Endodermal cell (in vitro differentiated cells): ENCODE measurements at regions not wholly inside any gene's neighbourhood (a gene's known extent, or its start where the extent isn't known, plus 50 kb on each side); places are given as distances from the start of the nearest gene placed in this dataset.

Experiments
- DNase-seq: peaks from one replicate; pipeline ENCODE4 v3.0.0-alpha.2; 2017
- H3K27ac ChIP-seq: 2 replicates; pipeline ENCODE4 v1.5.1; 2013; ENCODE audit warnings: mild to moderate bottlenecking, low read depth, low read length, moderate library complexity
- H3K27me3 ChIP-seq: 2 replicates; pipeline ENCODE4 v1.6.1; 2013; ENCODE audit warnings: mild to moderate bottlenecking, low read length, moderate library complexity; ENCODE audit not compliant: insufficient read depth, control insufficient read depth, poor library complexity, severe bottlenecking
- H3K36me3 ChIP-seq: 2 replicates; pipeline ENCODE4 v1.7.0; 2013; ENCODE audit warnings: mild to moderate bottlenecking, low read length, moderate library complexity; ENCODE audit not compliant: control insufficient read depth, insufficient read depth
- H3K4me1 ChIP-seq: one replicate; pipeline ENCODE4 v1.7.0; 2013; ENCODE audit warnings: low read length; ENCODE audit not compliant: control insufficient read depth, insufficient read depth
- H3K4me3 ChIP-seq: 2 replicates; pipeline ENCODE4 v1.5.1; 2013; ENCODE audit warnings: mild to moderate bottlenecking, low read length, moderate library complexity
- H3K9ac ChIP-seq: 2 replicates; pipeline ENCODE4 v1.6.1; 2013; ENCODE audit warnings: mild to moderate bottlenecking, low read length, moderate library complexity; ENCODE audit not compliant: poor library complexity, severe bottlenecking; ENCODE audit errors: extremely low read depth
- H3K9me3 ChIP-seq: 2 replicates; pipeline ENCODE4 v1.6.1; 2013; ENCODE audit warnings: mild to moderate bottlenecking, low read length, moderate library complexity; ENCODE audit not compliant: control insufficient read depth
- H3K27ac Mint-ChIP-seq: 2 replicates; pipeline ENCODE4 v1.8.0; 2020; ENCODE audit warnings: mixed read lengths
- H3K27me3 Mint-ChIP-seq: 2 replicates; pipeline ENCODE4 v1.8.0; 2021; ENCODE audit warnings: mild to moderate bottlenecking, mixed read lengths; ENCODE audit not compliant: insufficient read depth
- H3K36me3 Mint-ChIP-seq: 2 replicates; pipeline ENCODE4 v1.8.0; 2020; ENCODE audit warnings: low read depth, mixed read lengths
- H3K4me1 Mint-ChIP-seq: 2 replicates; pipeline ENCODE4 v1.8.0; 2020; ENCODE audit warnings: mixed read lengths
- H3K4me3 Mint-ChIP-seq: 2 replicates; pipeline ENCODE4 v1.8.0; 2020; ENCODE audit warnings: mild to moderate bottlenecking, moderate library complexity, mixed read lengths
- H3K9me3 Mint-ChIP-seq: 2 replicates; pipeline ENCODE4 v1.8.0; 2020; ENCODE audit warnings: mild to moderate bottlenecking, mixed read lengths
- WGBS, 2 experiments: methylation state at CpG; one replicate each; pipeline versions ENCODE4 v1.1.5 to v1.1.7; 2013; ENCODE audit warnings: missing lambda C conversion rate in 2 of 2, mixed read lengths in 1 of 2; ENCODE audit not compliant: insufficient coverage in 1 of 2, insufficient read length in 1 of 2; 5-methylcytosine and 5-hydroxymethylcytosine counted together
- TF ChIP-seq, protein P1 (sequence below): fragments of 200-600 bp; sonication (generic); conservative IDR thresholded peaks from 2 replicates; pipeline ENCODE4 v1.5.0; 2021; ENCODE audit warnings: antibody characterized with exemption, mild to moderate bottlenecking

- Mint-ChIP-seq H3K4me3 (no peak overlapping the region), H3K27me3 (no peaks in the 10 kb centered on the region), H3K27ac (peak overlapping the region; percentile 56), H3K4me1 (peaks cover 20% of the 10 kb centered on the region), H3K36me3 (peaks cover 16% of the 10 kb centered on the region), H3K9me3 (no peaks in the 10 kb centered on the region)
- no peaks in the 10 kb centered on the region for H3K27me3 ChIP-seq
- no peak overlapping the region for H3K4me3 ChIP-seq
- WGBS, 2 experiments, result 90 to 100% methylated on average over 4 to 9 of the region's 11 CpGs
- no peak overlapping the region for H3K27ac ChIP-seq
- H3K9ac ChIP-seq, result no peak overlapping the region
- H3K36me3 ChIP-seq, result peaks cover 4% of the 10 kb centered on the region
- TF ChIP-seq, protein P1, sequence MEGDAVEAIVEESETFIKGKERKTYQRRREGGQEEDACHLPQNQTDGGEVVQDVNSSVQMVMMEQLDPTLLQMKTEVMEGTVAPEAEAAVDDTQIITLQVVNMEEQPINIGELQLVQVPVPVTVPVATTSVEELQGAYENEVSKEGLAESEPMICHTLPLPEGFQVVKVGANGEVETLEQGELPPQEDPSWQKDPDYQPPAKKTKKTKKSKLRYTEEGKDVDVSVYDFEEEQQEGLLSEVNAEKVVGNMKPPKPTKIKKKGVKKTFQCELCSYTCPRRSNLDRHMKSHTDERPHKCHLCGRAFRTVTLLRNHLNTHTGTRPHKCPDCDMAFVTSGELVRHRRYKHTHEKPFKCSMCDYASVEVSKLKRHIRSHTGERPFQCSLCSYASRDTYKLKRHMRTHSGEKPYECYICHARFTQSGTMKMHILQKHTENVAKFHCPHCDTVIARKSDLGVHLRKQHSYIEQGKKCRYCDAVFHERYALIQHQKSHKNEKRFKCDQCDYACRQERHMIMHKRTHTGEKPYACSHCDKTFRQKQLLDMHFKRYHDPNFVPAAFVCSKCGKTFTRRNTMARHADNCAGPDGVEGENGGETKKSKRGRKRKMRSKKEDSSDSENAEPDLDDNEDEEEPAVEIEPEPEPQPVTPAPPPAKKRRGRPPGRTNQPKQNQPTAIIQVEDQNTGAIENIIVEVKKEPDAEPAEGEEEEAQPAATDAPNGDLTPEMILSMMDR, result no peak
- no peaks in the 10 kb centered on the region for H3K9me3 ChIP-seq
- no peak for DNase-seq
- no peaks in the 10 kb centered on the region for H3K4me1 ChIP-seq
These were observed 67.2 kb downstream of the ARHGEF18 start for GRCh38 chr19:7415857-7416371.

GRCh38 chr19:7417671-7418324 lies 69.1 kb downstream of the ARHGEF18 start:
- Mint-ChIP-seq H3K4me3 (no peak overlapping the region), H3K36me3 (peaks cover 21% of the 10 kb centered on the region), H3K27me3 (no peaks in the 10 kb centered on the region), H3K27ac (peak overlapping the region; percentile 5), H3K4me1 (peaks cover 20% of the 10 kb centered on the region), H3K9me3 (no peaks in the 10 kb centered on the region)
- 93 to 98% methylated on average over 7 to 9 of the region's 9 CpGs for WGBS, 2 experiments
- Histone ChIP-seq H3K27ac (no peak overlapping the region), H3K9me3 (no peaks in the 10 kb centered on the region), H3K36me3 (no peaks in the 10 kb centered on the region), H3K4me1 (no peaks in the 10 kb centered on the region), H3K9ac (no peak overlapping the region), H3K4me3 (no peak overlapping the region), H3K27me3 (no peaks in the 10 kb centered on the region)
- DNase-seq, result no peak
- TF ChIP-seq, protein P1, result no peak

GRCh38 chr19:7418596-7418995 lies 69.9 kb downstream of the ARHGEF18 start:
- no peak overlapping the region for H3K27ac ChIP-seq
- H3K9ac ChIP-seq, result no peak overlapping the region
- TF ChIP-seq, protein P1, result no peak
- Mint-ChIP-seq H3K27ac (peak overlapping the region; percentile 44), H3K4me3 (no peak overlapping the region), H3K27me3 (no peaks in the 10 kb centered on the region), H3K4me1 (peaks cover 19% of the 10 kb centered on the region), H3K36me3 (peaks cover 24% of the 10 kb centered on the region), H3K9me3 (no peaks in the 10 kb centered on the region)
- WGBS, 2 experiments, result 87 to 100% methylated on average over 2 to 9 of the region's 9 CpGs
- H3K4me3 ChIP-seq, result no peak overlapping the region
- H3K4me1 ChIP-seq, result no peaks in the 10 kb centered on the region
- H3K36me3 ChIP-seq, result no peaks in the 10 kb centered on the region
- no peaks in the 10 kb centered on the region for H3K27me3 ChIP-seq
- H3K9me3 ChIP-seq, result no peaks in the 10 kb centered on the region
- no peak for DNase-seq
